ENCODE measurements at regions not wholly inside any gene's neighbourhood (a gene's known extent, or its start where the extent isn't known, plus 50 kb on each side); places are given as distances from the start of the nearest gene placed in this dataset.

- WGBS, 2 donors = 74 to 85% methylated on average over 5 of the region's 5 CpGs
- TF ChIP-seq CTCF (IDR thresholded peaks at IDR 0.05) = no peak
- no peak for TF ChIP-seq POLR2A (IDR thresholded peaks at IDR 0.05)
- intact Hi-C loops (cut with DNase I; ENCODE audit: low total_unique reads) = loop anchor here (10.0 kb wide), 1 partner anchor 546 kb away; no protein-coding TSS in a partner anchor
Observed at GRCh38 chr6:132968419-132968950, 154.1 kb downstream of the RPS12 start.

GRCh38 chr6:132969196-132969595, 154.8 kb downstream of the RPS12 start:
- H3K4me3 ChIP-seq (ENCODE audit: low read depth, poor library complexity, severe bottlenecking) = no peak overlapping the region
- no peak for TF ChIP-seq CTCF (IDR thresholded peaks at IDR 0.05)
- DNase-seq (ENCODE audit: low spot score in 2 of 2) = no peak
- intact Hi-C loops (cut with DNase I; ENCODE audit: low total_unique reads) = loop anchor here (10.0 kb wide), 1 partner anchor 546 kb away; no protein-coding TSS in a partner anchor
- WGBS, 2 donors = 9 to 28% methylated on average over 1 of the region's 1 CpG

More at GRCh38 chr6:132968419-132968950, 154.1 kb downstream of the RPS12 start:
- DNase-seq (ENCODE audit: low spot score in 2 of 2) = no peak
- no peak overlapping the region for H3K4me3 ChIP-seq (ENCODE audit: low read depth, poor library complexity, severe bottlenecking)

GRCh38 chr6:132971676-132972075, 157.3 kb downstream of the RPS12 start:
- no peak for TF ChIP-seq POLR2A (IDR thresholded peaks at IDR 0.05)
- intact Hi-C loops (cut with DNase I; ENCODE audit: low total_unique reads) = no loop called here
- no peak for DNase-seq (ENCODE audit: low spot score in 2 of 2)
- WGBS, 2 donors = 74 to 84% methylated on average over 3 of the region's 3 CpGs
- no peak overlapping the region for H3K4me3 ChIP-seq (ENCODE audit: low read depth, poor library complexity, severe bottlenecking)

DNA sequence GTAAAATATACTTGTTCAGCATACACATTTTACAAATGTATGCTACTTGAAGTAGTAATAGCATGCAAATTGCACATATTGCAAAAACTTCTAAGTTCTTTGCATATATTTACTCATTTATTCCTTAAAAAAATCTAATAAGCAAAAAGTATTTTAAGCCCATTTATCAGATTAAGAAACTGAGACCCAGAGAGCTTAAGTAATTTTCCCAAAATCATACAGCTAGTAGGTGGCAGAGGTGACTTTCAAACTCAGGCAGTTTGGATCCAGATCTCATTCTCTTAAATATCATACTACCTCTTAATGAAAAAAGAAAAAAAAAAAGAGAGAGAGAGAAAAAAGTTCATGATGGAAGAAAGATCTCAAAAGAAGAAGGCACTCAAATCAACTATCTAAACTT, 157.9 kb downstream of the RPS12 start:
- no peak for TF ChIP-seq CTCF (IDR thresholded peaks at IDR 0.05)
- TF ChIP-seq POLR2A (IDR thresholded peaks at IDR 0.05) = no peak
- intact Hi-C loops (cut with DNase I; ENCODE audit: low total_unique reads) = no loop called here

DNA sequence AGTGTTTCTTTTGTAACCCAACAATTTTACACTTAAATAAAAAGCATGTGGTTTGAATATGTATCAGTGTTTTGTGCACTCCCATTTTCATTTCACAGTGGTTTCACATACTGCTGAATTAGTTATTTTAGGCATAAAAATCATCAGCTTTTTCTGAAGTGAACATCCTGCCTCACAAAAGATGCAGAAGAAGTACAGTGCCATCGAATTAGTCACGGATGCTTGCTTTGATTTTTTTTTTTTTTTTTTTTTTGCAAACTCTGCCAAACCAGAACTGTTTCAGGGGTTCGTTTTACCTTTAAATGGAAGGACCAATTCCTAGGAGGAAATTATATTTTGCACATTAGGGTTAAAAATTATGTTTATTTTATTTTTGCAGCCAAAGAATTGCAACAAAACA, 158.6 kb downstream of the RPS12 start:
- intact Hi-C loops (cut with DNase I; ENCODE audit: low total_unique reads) = no loop called here
- no peak overlapping the region for H3K4me3 ChIP-seq (ENCODE audit: low read depth, poor library complexity, severe bottlenecking)
- no peak for DNase-seq (ENCODE audit: low spot score in 2 of 2)
- TF ChIP-seq CTCF (IDR thresholded peaks at IDR 0.05) (no peak), POLR2A (IDR thresholded peaks at IDR 0.05) (no peak)
- 25 to 35% methylated on average over 3 of the region's 3 CpGs for WGBS, 2 donors

More for the DNA sequence above, 157.9 kb downstream of the RPS12 start:
- no peak overlapping the region for H3K4me3 ChIP-seq (ENCODE audit: low read depth, poor library complexity, severe bottlenecking)
- DNase-seq (ENCODE audit: low spot score in 2 of 2) = no peak

- DNase-seq (ENCODE audit: low spot score in 2 of 2) = no peak
- no peak overlapping the region for H3K4me3 ChIP-seq (ENCODE audit: low read depth, poor library complexity, severe bottlenecking)
- intact Hi-C loops (cut with DNase I; ENCODE audit: low total_unique reads) = no loop called here
- 28 to 42% methylated on average over 3 of the region's 3 CpGs for WGBS, 2 donors
- no peak for TF ChIP-seq POLR2A (IDR thresholded peaks at IDR 0.05)
- no peak for TF ChIP-seq CTCF (IDR thresholded peaks at IDR 0.05)
Observed at GRCh38 chr6:132973514-132973993, 159.2 kb downstream of the RPS12 start.
